Natural killer cell (primary cell): ENCODE measurements at regions not wholly inside any gene's neighbourhood (a gene's known extent, or its start where the extent isn't known, plus 50 kb on each side); places are given as distances from the start of the nearest gene placed in this dataset.

ENCODE experiments used
- ATAC-seq, 3 donors: fragments of 150-1000 bp in 2 of 3; fragments of 200-7000 bp in 1 of 3; cut with Tn5 transposase; 1 replicate in 1 of 3; 2 replicates in 2 of 3; pipeline ENCODE4 v1.10.0; 2021; ENCODE audit warnings: mild to moderate bottlenecking in 2 of 3, moderate library complexity in 2 of 3
- DNase-seq, 2 donors: peaks; one replicate each; pipeline versions ENCODE4 v3.0.0 to v3.0.0-alpha.2; 2013 to 2021; ENCODE audit warnings: mixed read lengths in 1 of 2
- H3K27ac ChIP-seq: one replicate; pipeline ENCODE4 v1.5.1; 2013; ENCODE audit warnings: mild to moderate bottlenecking, low read length
- H3K27me3 ChIP-seq: one replicate; pipeline ENCODE4 v1.6.1; 2013; ENCODE audit warnings: low read length; ENCODE audit not compliant: control insufficient read depth, insufficient read depth
- H3K36me3 ChIP-seq: one replicate; pipeline ENCODE4 v1.6.1; 2013; ENCODE audit warnings: low read length; ENCODE audit not compliant: control insufficient read depth, insufficient read depth
- H3K4me1 ChIP-seq: one replicate; pipeline ENCODE4 v1.6.1; 2013; ENCODE audit warnings: low read length; ENCODE audit not compliant: control insufficient read depth, insufficient read depth
- H3K4me3 ChIP-seq: one replicate; pipeline ENCODE4 v1.5.1; 2013; ENCODE audit warnings: low read length
- H3K9me3 ChIP-seq: one replicate; pipeline ENCODE4 v1.6.1; 2013; ENCODE audit warnings: low read length; ENCODE audit not compliant: control insufficient read depth, insufficient read depth
- H3K27ac Mint-ChIP-seq, 2 donors: one replicate each; pipeline ENCODE4 v1.8.0; 2022; ENCODE audit warnings: mild to moderate bottlenecking in 2 of 2, mixed read lengths in 2 of 2, moderate library complexity in 1 of 2
- H3K27me3 Mint-ChIP-seq, 2 donors: one replicate each; pipeline ENCODE4 v1.8.0; 2022; ENCODE audit warnings: low read depth in 2 of 2, mixed read lengths in 2 of 2
- H3K36me3 Mint-ChIP-seq: one replicate; pipeline ENCODE4 v1.8.0; 2022; ENCODE audit warnings: mixed read lengths
- H3K4me1 Mint-ChIP-seq, 2 donors: one replicate each; pipeline ENCODE4 v1.8.0; 2022; ENCODE audit warnings: mixed read lengths in 2 of 2
- H3K4me3 Mint-ChIP-seq: one replicate; pipeline ENCODE4 v1.8.0; 2022; ENCODE audit warnings: mild to moderate bottlenecking, moderate library complexity, mixed read lengths
- H3K9me3 Mint-ChIP-seq, 2 donors: one replicate each; pipeline ENCODE4 v1.8.0; 2022; ENCODE audit warnings: mixed read lengths in 2 of 2
- CTCF ChIP-seq: fragments of 200-600 bp; IDR thresholded peaks from one replicate; pipeline ENCODE4 v1.8.0; 2022; ENCODE audit warnings: antibody characterized with exemption
- WGBS: methylation state at CpG from one replicate; pipeline ENCODE4 v1.1.7; 2013; ENCODE audit warnings: missing lambda C conversion rate; ENCODE audit not compliant: insufficient coverage; 5-methylcytosine and 5-hydroxymethylcytosine counted together
- intact Hi-C: fragments of 100-400 bp; cut with micrococcal nuclease; formaldehyde crosslinking; loops from one replicate; pipeline ENCODE4 v1.14.2; 2022

- no peaks in the 10 kb centered on the region for H3K9me3 ChIP-seq
- Mint-ChIP-seq H3K27ac (no peak overlapping the region), H3K9me3 (peaks cover 2 to 6% of the 10 kb centered on the region in 2 donors), H3K4me1 (no peaks in the 10 kb centered on the region), H3K27me3 (no peaks in the 10 kb centered on the region), H3K4me3 (no peak overlapping the region), H3K36me3 (no peaks in the 10 kb centered on the region)
- no peak for TF ChIP-seq CTCF
- no peak overlapping the region for H3K27ac ChIP-seq
- intact Hi-C loops, result no loop called here
- no peak for ATAC-seq
- WGBS, result 86% methylated on average over 1 of the region's 1 CpG
- H3K27me3 ChIP-seq, result no peaks in the 10 kb centered on the region
- no peak for DNase-seq
- H3K4me3 ChIP-seq, result no peak overlapping the region
- H3K4me1 ChIP-seq, result no peaks in the 10 kb centered on the region
- H3K36me3 ChIP-seq, result no peaks in the 10 kb centered on the region
Observed at GRCh38 chr12:97209997-97210396, 252.6 kb upstream of the RMST start.

GRCh38 chr12:97211416-97211930 lies 251.1 kb upstream of the RMST start:
- no peaks in the 10 kb centered on the region for H3K4me1 Mint-ChIP-seq
- no peak for DNase-seq
- intact Hi-C loops, result no loop called here
- ATAC-seq, result no peak
- Histone ChIP-seq H3K9me3 (no peaks in the 10 kb centered on the region), H3K27ac (no peak overlapping the region), H3K27me3 (no peaks in the 10 kb centered on the region), H3K4me1 (no peaks in the 10 kb centered on the region), H3K36me3 (no peaks in the 10 kb centered on the region), H3K4me3 (no peak overlapping the region)
- 33% methylated on average over 1 of the region's 1 CpG for WGBS
- no peak overlapping the region for H3K27ac Mint-ChIP-seq
- TF ChIP-seq CTCF, result no peak
- no peaks in the 10 kb centered on the region for H3K36me3 Mint-ChIP-seq
- no peak overlapping the region for H3K4me3 Mint-ChIP-seq
- peaks cover 0 to 4% of the 10 kb centered on the region in 2 donors for H3K9me3 Mint-ChIP-seq
- H3K27me3 Mint-ChIP-seq, result no peaks in the 10 kb centered on the region

GRCh38 chr12:97216848-97217247 lies 245.8 kb upstream of the RMST start:
- Mint-ChIP-seq H3K36me3 (no peaks in the 10 kb centered on the region), H3K27me3 (no peaks in the 10 kb centered on the region), H3K27ac (no peak overlapping the region), H3K9me3 (peaks cover 0 to 2% of the 10 kb centered on the region in 2 donors), H3K4me3 (no peak overlapping the region), H3K4me1 (no peaks in the 10 kb centered on the region)
- intact Hi-C loops, result no loop called here
- Histone ChIP-seq H3K27ac (no peak overlapping the region), H3K36me3 (no peaks in the 10 kb centered on the region), H3K4me3 (no peak overlapping the region), H3K4me1 (no peaks in the 10 kb centered on the region), H3K9me3 (no peaks in the 10 kb centered on the region), H3K27me3 (no peaks in the 10 kb centered on the region)
- ATAC-seq, result no peak
- no peak for DNase-seq
- WGBS, result 88% methylated on average over 1 of the region's 1 CpG
- no peak for TF ChIP-seq CTCF

GRCh38 chr12:97222391-97222790 lies 240.2 kb upstream of the RMST start:
- Histone ChIP-seq H3K9me3 (no peaks in the 10 kb centered on the region), H3K4me1 (no peaks in the 10 kb centered on the region), H3K27ac (no peak overlapping the region), H3K4me3 (no peak overlapping the region), H3K36me3 (no peaks in the 10 kb centered on the region), H3K27me3 (no peaks in the 10 kb centered on the region)
- no peaks in the 10 kb centered on the region for H3K36me3 Mint-ChIP-seq
- H3K4me3 Mint-ChIP-seq, result no peak overlapping the region
- H3K27ac Mint-ChIP-seq, result no peak overlapping the region
- no peak for DNase-seq
- H3K4me1 Mint-ChIP-seq, result no peaks in the 10 kb centered on the region
- intact Hi-C loops, result no loop called here
- TF ChIP-seq CTCF, result no peak
- 82% methylated on average over 1 of the region's 1 CpG for WGBS
- H3K9me3 Mint-ChIP-seq, result peaks cover 2 to 3% of the 10 kb centered on the region in 2 donors
- no peaks in the 10 kb centered on the region for H3K27me3 Mint-ChIP-seq
- no peak for ATAC-seq
